ENCODE measurements at regions not wholly inside any gene's neighbourhood (a gene's known extent, or its start where the extent isn't known, plus 50 kb on each side); places are given as distances from the start of the nearest gene placed in this dataset.
"Not testable (repeated sequence)": the region's sequence is repeated elsewhere in the genome, so short reads cannot be mapped to it uniquely, and the experiment has no call there.

GRCh38 chr13:70814684-70815083 lies 706.4 kb upstream of the KLHL1 start:
- Mint-ChIP-seq H3K27me3 (ENCODE audit: low read depth) (no peaks in the 10 kb centered on the region), H3K27ac (no peak overlapping the region), H3K4me1 (ENCODE audit: low read depth) (no peaks in the 10 kb centered on the region), H3K9me3 (peaks cover 9% of the 10 kb centered on the region), H3K36me3 (ENCODE audit: low read depth) (no peaks in the 10 kb centered on the region), H3K4me3 (no peak overlapping the region)
- no peak for DNase-seq (ENCODE audit: low spot score)

DNA sequence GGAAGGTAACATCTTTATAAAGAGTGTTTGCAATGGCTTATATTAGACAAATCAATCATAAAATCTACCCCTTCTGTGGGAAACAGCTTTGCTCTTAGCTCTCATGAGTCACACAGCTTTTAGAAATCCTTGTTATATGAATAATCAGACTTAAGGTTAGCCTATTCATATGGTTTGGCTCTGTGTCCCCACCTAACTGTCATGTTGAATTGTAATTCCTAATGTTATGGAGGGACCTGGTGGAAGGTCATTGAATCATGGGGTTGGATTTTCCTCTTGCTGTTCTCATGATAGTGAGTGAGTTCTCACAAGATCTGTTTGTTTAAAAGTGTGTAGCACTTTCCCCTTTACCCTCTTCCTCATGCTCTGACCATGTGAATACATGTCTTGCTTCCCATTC lies 704.2 kb upstream of the KLHL1 start:
- H3K4me3 Mint-ChIP-seq, result no peak overlapping the region
- no peaks in the 10 kb centered on the region for H3K27me3 Mint-ChIP-seq (ENCODE audit: low read depth)
- no peaks in the 10 kb centered on the region for H3K4me1 Mint-ChIP-seq (ENCODE audit: low read depth)
- no peaks in the 10 kb centered on the region for H3K36me3 Mint-ChIP-seq (ENCODE audit: low read depth)
- peaks cover 13% of the 10 kb centered on the region for H3K9me3 Mint-ChIP-seq
- DNase-seq (ENCODE audit: low spot score), result no peak
- H3K27ac Mint-ChIP-seq, result no peak overlapping the region

DNA sequence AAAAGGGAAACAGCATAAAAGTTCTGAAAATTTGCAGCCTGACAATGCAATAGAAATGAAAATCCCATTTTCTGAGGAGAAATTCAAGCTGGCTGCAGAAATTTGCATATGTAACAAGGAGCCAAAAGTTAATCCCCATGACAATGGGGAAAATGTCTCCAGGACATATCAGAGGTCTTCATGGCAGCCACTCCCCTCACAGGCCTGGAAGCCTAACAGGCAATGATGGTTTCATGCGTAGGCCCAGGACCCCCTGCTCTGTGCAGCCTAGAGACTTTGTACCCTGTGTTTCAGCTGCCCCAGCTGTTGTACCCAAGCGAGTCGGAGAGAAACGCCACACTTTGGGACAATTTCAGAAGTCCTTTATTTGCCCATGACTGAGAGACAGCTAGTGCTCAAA lies 701.3 kb upstream of the KLHL1 start:
- H3K36me3 Mint-ChIP-seq (ENCODE audit: low read depth), result no peaks in the 10 kb centered on the region
- H3K27me3 Mint-ChIP-seq (ENCODE audit: low read depth), result no peaks in the 10 kb centered on the region
- peaks cover 16% of the 10 kb centered on the region for H3K9me3 Mint-ChIP-seq
- H3K4me3 Mint-ChIP-seq, result no peak overlapping the region
- H3K4me1 Mint-ChIP-seq (ENCODE audit: low read depth), result no peaks in the 10 kb centered on the region
- no peak for DNase-seq (ENCODE audit: low spot score)
- H3K27ac Mint-ChIP-seq, result no peak overlapping the region

DNA sequence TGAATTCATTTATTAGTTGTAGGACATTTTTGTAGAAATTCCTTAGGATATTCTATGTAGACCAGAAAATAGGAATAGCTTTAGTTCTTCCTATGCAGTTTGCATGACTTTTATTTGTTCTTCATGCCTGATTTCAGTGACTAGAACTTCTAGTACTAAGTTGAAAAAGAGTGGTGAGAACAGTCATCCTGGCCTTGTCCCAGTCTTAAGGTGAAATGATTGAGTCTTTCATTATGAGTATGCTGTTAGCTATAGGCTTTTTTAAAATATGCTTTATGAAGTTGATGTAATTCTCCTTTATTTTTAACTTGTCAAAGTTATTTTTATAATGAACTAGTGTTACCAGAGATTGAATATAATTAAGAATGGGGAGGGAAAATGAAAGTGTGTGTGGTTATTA lies 690.1 kb upstream of the KLHL1 start:
- DNase-seq (ENCODE audit: low spot score), result no peak
- Mint-ChIP-seq H3K9me3 (no peaks in the 10 kb centered on the region), H3K27me3 (ENCODE audit: low read depth) (no peaks in the 10 kb centered on the region), H3K4me3 (no peak overlapping the region), H3K4me1 (ENCODE audit: low read depth) (no peaks in the 10 kb centered on the region), H3K36me3 (ENCODE audit: low read depth) (no peaks in the 10 kb centered on the region), H3K27ac (no peak overlapping the region)

DNA sequence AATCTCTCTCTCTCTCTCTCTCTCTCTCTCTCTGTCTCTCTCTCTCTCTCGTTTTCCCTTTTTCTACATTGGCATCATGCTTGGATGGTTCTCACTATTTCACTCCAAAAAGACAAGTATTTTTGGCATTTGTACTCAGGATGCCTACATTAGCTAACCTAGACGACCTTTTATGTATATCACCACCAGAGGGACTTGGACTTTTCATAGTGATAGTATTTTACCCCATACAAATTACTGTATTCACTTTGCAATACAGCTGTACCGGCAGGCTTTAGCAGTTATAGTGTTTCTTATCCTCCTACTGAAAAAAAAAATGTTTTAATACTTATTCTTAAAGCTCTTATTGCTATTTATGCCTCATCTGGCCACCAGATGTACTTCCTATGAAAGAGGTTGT lies 687.2 kb upstream of the KLHL1 start:
- Mint-ChIP-seq H3K9me3 (no peaks in the 10 kb centered on the region), H3K4me1 (ENCODE audit: low read depth) (no peaks in the 10 kb centered on the region), H3K4me3 (no peak overlapping the region), H3K36me3 (ENCODE audit: low read depth) (no peaks in the 10 kb centered on the region), H3K27ac (no peak overlapping the region), H3K27me3 (ENCODE audit: low read depth) (no peaks in the 10 kb centered on the region)
- DNase-seq (ENCODE audit: low spot score), result no peak

DNA sequence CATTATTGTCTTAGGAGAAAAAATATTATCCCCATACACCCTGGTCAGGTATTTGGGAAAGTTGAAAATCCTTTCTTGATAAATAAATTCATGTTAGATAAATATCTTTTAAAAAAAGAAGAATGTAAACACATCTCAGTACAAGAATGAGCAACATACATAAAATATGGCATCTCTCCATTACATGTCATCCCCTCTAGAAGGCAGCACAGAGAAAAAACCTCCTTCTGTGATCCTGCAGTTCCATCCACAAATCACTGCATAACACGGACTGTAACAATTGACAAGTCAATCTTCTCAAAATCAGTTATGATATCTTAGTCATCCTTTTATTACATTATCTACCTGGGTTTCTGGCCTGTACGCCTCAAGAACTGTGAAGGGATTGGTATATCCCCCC lies 683.9 kb upstream of the KLHL1 start:
- no peak for DNase-seq (ENCODE audit: low spot score)
- Mint-ChIP-seq H3K4me3 (no peak overlapping the region), H3K4me1 (ENCODE audit: low read depth) (no peaks in the 10 kb centered on the region), H3K27ac (no peak overlapping the region), H3K36me3 (ENCODE audit: low read depth) (no peaks in the 10 kb centered on the region), H3K27me3 (ENCODE audit: low read depth) (no peaks in the 10 kb centered on the region), H3K9me3 (no peaks in the 10 kb centered on the region)

DNA sequence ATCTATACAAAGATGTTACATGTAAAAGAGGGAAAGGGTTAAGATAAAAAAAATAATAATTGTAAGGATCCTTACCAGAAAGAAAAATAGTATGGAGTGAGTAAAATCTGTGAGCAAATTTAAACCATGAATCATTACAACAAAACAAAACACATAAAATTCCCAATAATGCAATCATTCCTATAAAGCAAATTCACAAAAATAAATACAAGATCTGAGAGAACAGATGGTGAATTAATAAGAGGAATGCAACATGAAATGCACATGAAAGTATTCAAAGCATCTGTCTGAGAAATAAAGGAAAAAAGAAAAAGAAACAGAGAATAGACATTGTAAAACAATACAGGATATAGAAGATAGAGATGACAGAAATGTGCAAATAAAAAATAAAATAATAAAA lies 681.5 kb upstream of the KLHL1 start:
- no peak for DNase-seq (ENCODE audit: low spot score)
- no peak overlapping the region for H3K4me3 Mint-ChIP-seq
- no peak overlapping the region for H3K27ac Mint-ChIP-seq
- no peaks in the 10 kb centered on the region for H3K36me3 Mint-ChIP-seq (ENCODE audit: low read depth)
- no peaks in the 10 kb centered on the region for H3K9me3 Mint-ChIP-seq
- H3K4me1 Mint-ChIP-seq (ENCODE audit: low read depth), result no peaks in the 10 kb centered on the region
- no peaks in the 10 kb centered on the region for H3K27me3 Mint-ChIP-seq (ENCODE audit: low read depth)

DNA sequence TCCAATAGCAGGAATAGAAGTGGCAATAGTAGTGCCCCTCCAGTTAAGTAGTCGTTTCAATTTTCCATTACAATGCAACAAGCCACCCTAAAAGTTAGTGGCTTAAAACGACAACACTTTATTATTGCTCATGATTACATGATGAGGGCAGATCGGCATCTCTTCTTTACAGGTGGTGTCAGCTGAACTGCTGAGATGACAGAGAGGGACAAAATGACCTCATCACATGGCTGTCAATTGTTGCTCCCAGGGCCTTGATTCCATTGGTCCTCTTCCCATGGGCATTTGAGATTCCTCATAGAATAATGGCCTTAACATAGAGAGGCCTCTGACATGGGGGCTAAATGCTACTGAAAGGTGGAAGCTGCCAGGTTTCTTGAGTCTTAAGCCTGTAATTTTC lies 679.8 kb upstream of the KLHL1 start:
- no peaks in the 10 kb centered on the region for H3K4me1 Mint-ChIP-seq (ENCODE audit: low read depth)
- DNase-seq (ENCODE audit: low spot score), result no peak
- no peak overlapping the region for H3K4me3 Mint-ChIP-seq
- no peaks in the 10 kb centered on the region for H3K36me3 Mint-ChIP-seq (ENCODE audit: low read depth)
- H3K9me3 Mint-ChIP-seq, result no peaks in the 10 kb centered on the region
- no peaks in the 10 kb centered on the region for H3K27me3 Mint-ChIP-seq (ENCODE audit: low read depth)
- no peak overlapping the region for H3K27ac Mint-ChIP-seq

DNA sequence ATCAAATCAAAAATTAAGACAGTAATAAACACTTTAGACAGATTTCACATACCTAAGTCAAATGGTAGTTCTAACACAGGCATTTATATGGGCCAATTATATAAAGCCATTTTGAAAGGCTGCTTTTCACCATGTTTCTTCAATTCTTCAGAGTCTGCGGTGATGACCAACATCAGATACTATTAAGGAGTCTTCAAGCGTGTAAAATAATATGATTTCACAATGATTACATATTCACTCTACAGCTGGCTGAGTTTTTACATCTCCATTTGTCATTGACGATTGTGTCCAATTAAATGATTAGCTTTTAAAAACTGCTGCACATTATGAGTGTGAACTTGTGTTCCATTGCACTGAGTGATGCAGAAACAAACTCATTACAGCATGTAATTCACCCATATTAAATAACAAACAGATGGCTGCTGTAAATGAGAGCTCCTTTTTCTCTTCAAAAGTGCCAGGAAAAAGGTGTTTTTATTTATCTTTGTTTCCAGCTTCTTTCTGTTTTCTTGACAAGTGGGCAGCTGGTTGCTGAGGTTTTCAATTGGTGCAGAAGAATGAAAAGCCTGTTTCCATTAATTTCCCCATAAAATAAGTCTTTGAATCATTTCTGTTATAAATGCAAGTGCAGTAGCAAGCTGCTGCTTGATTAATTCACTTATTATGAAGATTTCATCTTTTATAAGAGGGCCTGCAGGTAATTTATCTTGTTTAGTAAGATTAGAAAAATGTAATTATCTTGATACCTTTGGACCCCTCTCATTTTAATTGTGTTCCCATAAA lies 676.1 kb upstream of the KLHL1 start:
- Mint-ChIP-seq H3K27ac (no peak overlapping the region), H3K4me1 (ENCODE audit: low read depth) (no peaks in the 10 kb centered on the region), H3K4me3 (no peak overlapping the region), H3K9me3 (no peaks in the 10 kb centered on the region), H3K36me3 (ENCODE audit: low read depth) (no peaks in the 10 kb centered on the region), H3K27me3 (ENCODE audit: low read depth) (no peaks in the 10 kb centered on the region)
- DNase-seq (ENCODE audit: low spot score), result no peak

DNA sequence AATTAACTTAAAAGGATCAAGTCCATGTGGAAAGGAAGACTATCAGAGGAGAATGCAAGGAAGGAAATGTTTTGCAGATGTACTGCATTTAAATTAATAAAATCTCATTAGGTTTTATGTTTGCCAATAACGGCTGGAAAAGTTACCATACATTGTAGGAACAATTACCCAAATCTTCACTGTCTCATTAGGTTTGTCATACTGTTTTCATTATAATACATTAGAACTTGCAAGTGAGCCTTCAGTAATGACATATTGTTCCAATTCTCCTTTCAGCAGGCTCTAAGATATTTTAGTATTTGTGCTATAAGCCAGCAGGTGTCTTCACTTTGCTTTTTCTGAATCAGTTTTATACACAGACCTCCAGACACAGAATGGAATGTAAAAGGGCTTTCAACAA lies 661.6 kb upstream of the KLHL1 start:
- H3K9me3 Mint-ChIP-seq, result no peaks in the 10 kb centered on the region
- DNase-seq (ENCODE audit: low spot score), result no peak
- no peaks in the 10 kb centered on the region for H3K4me1 Mint-ChIP-seq (ENCODE audit: low read depth)
- no peaks in the 10 kb centered on the region for H3K36me3 Mint-ChIP-seq (ENCODE audit: low read depth)
- H3K27ac Mint-ChIP-seq, result no peak overlapping the region
- H3K4me3 Mint-ChIP-seq, result no peak overlapping the region
- H3K27me3 Mint-ChIP-seq (ENCODE audit: low read depth), result no peaks in the 10 kb centered on the region

DNA sequence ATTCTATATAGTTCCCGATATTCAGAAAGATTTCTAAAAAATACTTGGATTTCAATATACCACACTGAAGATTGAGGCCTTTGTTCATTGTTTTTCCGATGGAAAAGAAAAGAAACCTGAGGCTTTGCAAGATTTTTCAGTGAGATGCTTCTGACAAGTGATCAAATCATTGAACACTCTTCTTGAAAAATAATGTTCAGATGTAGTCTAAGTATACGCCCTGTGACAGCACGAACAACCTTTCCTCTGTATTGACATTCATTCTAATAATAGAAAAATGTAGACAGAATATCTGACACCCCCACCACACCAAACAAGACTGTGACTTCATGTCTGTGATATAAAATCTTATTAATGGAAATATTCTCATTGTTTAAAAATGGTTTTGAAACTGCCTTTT lies 650.7 kb upstream of the KLHL1 start:
- H3K9me3 Mint-ChIP-seq, result peaks cover 5% of the 10 kb centered on the region
- H3K36me3 Mint-ChIP-seq (ENCODE audit: low read depth), result no peaks in the 10 kb centered on the region
- H3K4me1 Mint-ChIP-seq (ENCODE audit: low read depth), result no peaks in the 10 kb centered on the region
- no peaks in the 10 kb centered on the region for H3K27me3 Mint-ChIP-seq (ENCODE audit: low read depth)
- no peak for DNase-seq (ENCODE audit: low spot score)
- H3K27ac Mint-ChIP-seq, result no peak overlapping the region
- no peak overlapping the region for H3K4me3 Mint-ChIP-seq

GRCh38 chr13:70756088-70756487 lies 647.8 kb upstream of the KLHL1 start:
- Mint-ChIP-seq H3K9me3 (peaks cover 5% of the 10 kb centered on the region), H3K36me3 (ENCODE audit: low read depth) (no peaks in the 10 kb centered on the region), H3K27me3 (ENCODE audit: low read depth) (no peaks in the 10 kb centered on the region), H3K27ac (no peak overlapping the region), H3K4me1 (ENCODE audit: low read depth) (no peaks in the 10 kb centered on the region), H3K4me3 (no peak overlapping the region)
- DNase-seq (ENCODE audit: low spot score), result no peak

GRCh38 chr13:70755456-70755855 lies 647.2 kb upstream of the KLHL1 start:
- Mint-ChIP-seq H3K9me3 (peaks cover 4% of the 10 kb centered on the region), H3K4me1 (ENCODE audit: low read depth) (no peaks in the 10 kb centered on the region), H3K36me3 (ENCODE audit: low read depth) (no peaks in the 10 kb centered on the region), H3K27ac (no peak overlapping the region), H3K4me3 (no peak overlapping the region), H3K27me3 (ENCODE audit: low read depth) (no peaks in the 10 kb centered on the region)
- no peak for DNase-seq (ENCODE audit: low spot score)

- peaks cover 3% of the 10 kb centered on the region for H3K9me3 Mint-ChIP-seq
- no peaks in the 10 kb centered on the region for H3K4me1 Mint-ChIP-seq (ENCODE audit: low read depth)
- DNase-seq (ENCODE audit: low spot score), result no peak
- no peaks in the 10 kb centered on the region for H3K27me3 Mint-ChIP-seq (ENCODE audit: low read depth)
- H3K4me3 Mint-ChIP-seq, result no peak overlapping the region
- no peaks in the 10 kb centered on the region for H3K36me3 Mint-ChIP-seq (ENCODE audit: low read depth)
- no peak overlapping the region for H3K27ac Mint-ChIP-seq
These were observed 639.0 kb upstream of the KLHL1 start for GRCh38 chr13:70747262-70747661.

DNA sequence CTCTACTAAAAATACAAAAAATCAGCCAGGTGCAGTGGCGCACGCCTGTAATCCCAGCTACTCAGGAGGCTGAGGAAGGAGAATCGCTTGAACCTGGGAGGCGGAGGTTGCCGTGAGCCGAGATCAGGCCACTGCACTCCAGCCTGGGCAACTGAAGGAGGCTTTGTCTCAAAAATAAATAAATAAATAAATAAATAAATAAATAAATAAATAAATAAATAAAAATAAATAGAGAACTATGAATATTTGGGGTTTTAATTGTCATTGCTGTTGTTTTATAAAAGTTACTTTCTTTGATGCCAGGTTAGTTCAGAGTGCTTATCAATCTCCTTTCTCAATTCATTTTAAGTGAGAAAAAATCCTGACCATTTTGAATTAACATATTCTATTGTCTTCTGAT lies 638.2 kb upstream of the KLHL1 start:
- DNase-seq (ENCODE audit: low spot score); H3K4me1 Mint-ChIP-seq (ENCODE audit: low read depth); H3K9me3 Mint-ChIP-seq; H3K27me3 Mint-ChIP-seq (ENCODE audit: low read depth); H3K4me3 Mint-ChIP-seq; H3K36me3 Mint-ChIP-seq (ENCODE audit: low read depth); H3K27ac Mint-ChIP-seq: not testable (repeated sequence)

Measured in T-helper 2 cell treated with Interferon-gamma antibody and Interleukin-4, amounts not matched to agents 5 μg/mL and 100 μg/mL, for 36 hours (primary cell).